GM15510 (cell line): ENCODE measurements at regions not wholly inside any gene's neighbourhood (a gene's known extent, or its start where the extent isn't known, plus 50 kb on each side); places are given as distances from the start of the nearest gene placed in this dataset.

Experiments
- POLR2A ChIP-seq: IDR thresholded peaks from 3 replicates; pipeline ENCODE4 v1.6.1; 2011; ENCODE audit warnings: borderline replicate concordance; ENCODE audit not compliant: insufficient read length; ENCODE audit errors: extremely low read depth

DNA sequence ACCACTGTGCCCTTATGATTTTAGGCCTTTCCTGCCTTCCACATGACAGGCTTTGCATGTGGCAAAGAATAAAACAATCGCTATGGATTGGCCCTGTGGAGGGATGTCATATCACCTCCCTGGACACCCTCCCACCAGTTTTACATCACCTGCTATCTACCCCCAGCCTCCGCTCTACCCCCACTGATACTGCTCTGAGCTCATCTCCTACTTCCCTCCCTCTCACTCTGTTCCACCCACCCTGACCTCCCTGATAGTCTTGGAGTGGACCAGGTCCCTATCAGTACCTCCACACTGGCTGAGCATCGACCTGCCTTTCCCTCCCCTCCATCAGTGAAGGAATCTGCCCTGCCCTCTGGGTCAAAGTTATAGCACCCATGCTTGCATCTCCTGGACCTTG lies 91.8 kb upstream of the FOXN3 start:
- no peak for TF ChIP-seq POLR2A

GRCh38 chr14:89507926-89508460 lies 91.0 kb upstream of the FOXN3 start:
- no peak for TF ChIP-seq POLR2A

GRCh38 chr14:89507521-89507920 lies 90.5 kb upstream of the FOXN3 start:
- TF ChIP-seq POLR2A, result no peak

DNA sequence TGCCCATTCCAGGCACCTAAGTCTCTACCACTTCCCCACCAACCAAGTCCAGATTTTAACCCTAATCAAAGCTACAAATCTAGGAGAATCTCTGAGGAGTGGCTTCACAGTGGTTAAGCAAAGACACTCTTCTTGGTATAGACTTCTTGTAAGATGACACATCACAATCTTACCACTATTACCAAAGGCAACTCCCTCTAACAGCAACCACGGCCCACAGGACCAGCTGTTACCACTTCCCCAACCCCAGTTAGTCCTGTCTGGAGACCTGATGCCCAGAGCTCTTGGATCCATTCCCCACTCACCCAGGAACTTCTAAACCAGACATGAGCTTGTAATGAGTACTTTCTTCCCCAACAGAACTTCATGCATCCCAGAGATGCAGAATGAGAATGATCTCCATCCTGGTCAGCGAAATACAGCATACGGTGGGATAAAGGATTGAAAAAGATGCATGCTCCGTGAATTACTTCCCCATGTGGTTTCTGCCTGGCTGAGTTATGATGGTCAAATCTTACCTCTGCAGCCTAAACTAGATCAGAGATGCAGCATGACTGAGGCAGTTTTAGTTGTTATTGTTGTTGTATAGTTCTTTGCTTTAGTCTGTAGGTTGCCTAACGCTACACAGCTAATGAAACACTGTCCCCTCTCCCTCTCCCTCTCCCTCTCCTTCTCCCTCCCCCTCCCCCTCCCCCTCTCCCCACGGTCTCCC lies 87.7 kb upstream of the FOXN3 start:
- TF ChIP-seq POLR2A, result no peak

DNA sequence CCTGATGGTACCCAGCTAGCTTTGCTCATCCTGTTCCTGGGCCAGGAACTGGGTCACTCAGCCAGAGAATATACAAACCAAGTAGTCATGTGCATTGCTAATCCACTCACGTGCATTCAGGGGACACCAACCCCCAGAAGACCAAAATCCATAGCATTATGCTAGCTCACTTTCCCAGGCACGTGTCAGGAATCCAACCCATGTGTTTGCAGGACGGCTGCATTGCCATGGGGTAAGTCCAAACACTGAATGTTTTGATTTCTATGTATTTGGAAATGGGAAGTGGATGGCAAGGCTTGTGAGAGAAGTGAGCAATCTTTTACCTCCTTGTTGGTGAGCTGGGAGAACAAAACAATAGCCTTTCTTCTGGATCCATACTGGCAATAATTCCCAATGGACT lies 87.1 kb upstream of the FOXN3 start:
- TF ChIP-seq POLR2A, result no peak

DNA sequence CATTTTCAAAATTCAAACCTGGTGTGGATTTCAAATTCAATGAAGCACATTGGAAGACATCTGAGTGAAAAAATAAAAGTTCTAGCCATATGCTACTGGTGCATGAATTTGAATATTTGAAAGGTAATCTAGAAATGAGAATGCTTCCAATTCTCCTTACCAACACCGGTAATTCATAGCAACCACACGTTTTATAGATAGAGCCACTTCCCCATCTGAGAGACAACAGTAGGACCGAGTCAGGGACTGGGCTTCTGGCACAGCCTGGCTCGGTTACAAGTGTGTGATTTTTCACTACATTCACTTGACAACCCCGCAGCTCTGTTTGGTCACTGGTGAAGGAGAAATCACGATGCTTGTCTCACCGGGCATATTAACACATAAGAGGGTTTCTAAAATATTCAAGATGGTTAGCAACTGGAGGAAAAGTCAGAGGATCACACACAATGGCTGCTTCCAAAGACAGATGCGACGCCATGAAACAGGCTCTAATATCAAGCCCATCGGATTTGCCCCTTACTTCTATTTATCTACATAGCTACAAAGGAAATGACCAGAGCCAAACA lies 86.5 kb upstream of the FOXN3 start:
- no peak for TF ChIP-seq POLR2A

GRCh38 chr14:89502966-89503365 lies 85.9 kb upstream of the FOXN3 start:
- no peak for TF ChIP-seq POLR2A

DNA sequence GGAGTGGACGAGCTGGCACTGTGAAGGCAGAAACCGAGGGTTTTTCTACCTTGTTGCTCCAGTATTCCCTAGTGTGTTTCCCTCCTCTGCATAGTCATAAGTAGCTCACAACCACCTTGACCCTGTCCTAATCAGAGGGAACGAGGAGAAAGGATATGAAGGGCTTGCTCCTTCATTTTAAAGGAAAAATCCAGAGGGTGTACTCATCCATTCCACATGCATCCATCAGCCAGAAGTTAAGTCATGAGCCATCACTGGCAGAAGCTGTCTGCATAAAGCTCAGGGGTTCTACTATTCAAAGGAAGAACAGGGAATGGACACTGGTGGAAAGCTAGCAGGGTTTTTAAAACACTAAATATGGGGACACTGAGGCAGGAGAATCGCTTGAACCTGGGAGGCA lies 84.3 kb upstream of the FOXN3 start:
- TF ChIP-seq POLR2A, result no peak

- no peak for TF ChIP-seq POLR2A
Observed at GRCh38 chr14:89500303-89500702, 83.3 kb upstream of the FOXN3 start.

DNA sequence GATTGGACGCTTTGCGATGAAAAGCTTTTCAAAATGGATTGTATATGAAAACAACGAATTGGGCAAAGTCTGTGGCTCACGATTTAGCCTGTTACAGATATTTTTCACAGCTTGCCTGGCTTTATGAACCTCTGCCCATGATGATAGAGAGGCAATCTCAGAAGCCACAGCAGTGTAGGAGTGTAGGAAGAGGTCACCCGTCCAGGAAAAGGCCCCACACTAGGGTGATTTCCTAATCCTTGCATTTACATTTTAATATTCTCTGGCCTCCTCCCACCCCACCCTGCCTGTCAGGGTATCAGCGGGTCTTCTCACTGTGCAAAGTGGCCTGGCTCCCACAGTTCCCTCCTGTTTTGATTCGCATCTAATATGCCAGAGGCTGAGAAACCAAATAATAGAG lies 81.8 kb upstream of the FOXN3 start:
- TF ChIP-seq POLR2A, result no peak

GRCh38 chr14:89495718-89496117 lies 78.7 kb upstream of the FOXN3 start:
- TF ChIP-seq POLR2A, result no peak

GRCh38 chr14:89493877-89494634 lies 77.0 kb upstream of the FOXN3 start:
- TF ChIP-seq POLR2A, result no peak

DNA sequence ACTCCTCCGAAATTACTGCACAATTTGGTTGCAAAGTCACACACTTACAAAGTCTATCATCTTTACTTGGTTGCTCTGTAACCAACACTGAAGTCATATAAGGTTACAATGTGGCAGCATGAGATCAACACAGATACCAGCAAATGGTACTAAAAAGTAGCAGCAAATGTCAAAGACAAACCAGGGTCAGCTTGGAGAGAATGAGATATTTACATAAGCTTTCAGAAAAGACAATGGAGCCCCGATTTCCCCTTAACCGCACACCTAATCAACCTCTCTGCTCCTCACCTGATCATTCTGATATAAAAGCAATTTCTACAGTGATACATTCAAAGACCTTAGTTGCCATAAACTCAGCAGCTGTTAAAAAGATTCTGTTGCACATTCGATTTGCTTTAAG lies 76.4 kb upstream of the FOXN3 start:
- no peak for TF ChIP-seq POLR2A

GRCh38 chr14:89491711-89492381 lies 74.8 kb upstream of the FOXN3 start:
- no peak for TF ChIP-seq POLR2A

GRCh38 chr14:89490466-89490865 lies 73.4 kb upstream of the FOXN3 start:
- no peak for TF ChIP-seq POLR2A
